HFFc6 (cell line): ENCODE measurements at regions not wholly inside any gene's neighbourhood (a gene's known extent, or its start where the extent isn't known, plus 50 kb on each side); places are given as distances from the start of the nearest gene placed in this dataset.

Experiments
- DNase-seq: peaks from one replicate; pipeline ENCODE4 v3.0.0-alpha.2; 2018
- H3K27ac Mint-ChIP-seq: 2 replicates; pipeline ENCODE4 v1.8.0; 2020; ENCODE audit warnings: mild to moderate bottlenecking, mixed read lengths
- H3K27me3 Mint-ChIP-seq: 2 replicates; pipeline ENCODE4 v1.8.0; 2021; ENCODE audit warnings: mild to moderate bottlenecking, moderate library complexity, mixed read lengths; ENCODE audit not compliant: insufficient read depth
- H3K36me3 Mint-ChIP-seq: 2 replicates; pipeline ENCODE4 v1.8.0; 2021; ENCODE audit warnings: low read depth, mixed read lengths
- H3K4me1 Mint-ChIP-seq: 2 replicates; pipeline ENCODE4 v1.8.0; 2020; ENCODE audit warnings: low read depth, mixed read lengths
- H3K4me3 Mint-ChIP-seq: 2 replicates; pipeline ENCODE4 v1.8.0; 2020; ENCODE audit warnings: mild to moderate bottlenecking, moderate library complexity, mixed read lengths
- H3K9me3 Mint-ChIP-seq: 2 replicates; pipeline ENCODE4 v1.8.0; 2020; ENCODE audit warnings: mild to moderate bottlenecking, mixed read lengths
- CTCF ChIP-seq: fragments of 200-600 bp; sonication (generic); IDR thresholded peaks from 2 replicates; pipeline ENCODE4 v1.5.0; 2021; ENCODE audit warnings: antibody characterized with exemption, mild to moderate bottlenecking

DNA sequence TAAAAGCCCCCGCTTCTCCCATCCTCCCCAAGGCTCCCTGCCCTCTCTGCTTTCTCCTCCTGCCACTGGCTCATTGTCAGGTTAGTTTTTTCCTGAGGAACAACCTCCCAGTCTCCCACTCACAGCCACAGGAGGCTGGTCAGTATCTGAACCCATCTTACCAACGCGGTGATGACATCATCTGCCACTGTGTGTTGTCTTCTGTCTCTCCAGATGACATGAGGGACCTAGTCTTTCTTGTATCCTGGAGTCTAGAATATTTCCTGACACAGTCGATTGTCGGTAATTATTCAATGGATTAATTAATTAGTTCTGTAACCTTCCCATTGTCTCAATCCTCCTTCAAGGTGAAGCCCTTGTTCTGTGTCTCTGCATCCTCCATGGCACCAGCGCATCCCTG lies 290.2 kb downstream of the GALR1 start:
- Mint-ChIP-seq H3K4me1 (no peaks in the 10 kb centered on the region), H3K4me3 (no peak overlapping the region), H3K9me3 (peaks cover 60% of the 10 kb centered on the region), H3K27ac (no peak overlapping the region), H3K36me3 (0 out of 2 replicates have a peak, but pooled peaks cover 5% of the 10 kb centered on the region), H3K27me3 (no peaks in the 10 kb centered on the region; the same call in 1 of the 2 replicates)
- TF ChIP-seq CTCF = no peak
- DNase-seq = no peak

GRCh38 chr18:77544792-77545191 lies 295.1 kb downstream of the GALR1 start:
- peaks cover 63% of the 10 kb centered on the region for H3K9me3 Mint-ChIP-seq
- H3K27me3 Mint-ChIP-seq = peaks cover 8% of the 10 kb centered on the region
- no peak for DNase-seq
- no peak for TF ChIP-seq CTCF
- no peak overlapping the region for H3K27ac Mint-ChIP-seq
- no peaks in the 10 kb centered on the region; the same call in 1 of the 2 replicates for H3K36me3 Mint-ChIP-seq
- H3K4me3 Mint-ChIP-seq = no peak overlapping the region
- H3K4me1 Mint-ChIP-seq = no peaks in the 10 kb centered on the region

- H3K9me3 Mint-ChIP-seq = peaks cover 67% of the 10 kb centered on the region
- DNase-seq = no peak
- H3K4me3 Mint-ChIP-seq = no peak overlapping the region
- no peaks in the 10 kb centered on the region for H3K4me1 Mint-ChIP-seq
- peaks cover 8% of the 10 kb centered on the region for H3K27me3 Mint-ChIP-seq
- TF ChIP-seq CTCF = no peak
- H3K36me3 Mint-ChIP-seq = no peaks in the 10 kb centered on the region; the same call in 1 of the 2 replicates
- H3K27ac Mint-ChIP-seq = no peak overlapping the region
These were observed 298.1 kb downstream of the GALR1 start for GRCh38 chr18:77547757-77548156.

- H3K27ac Mint-ChIP-seq = no peak overlapping the region
- no peak for DNase-seq
- H3K4me1 Mint-ChIP-seq = no peaks in the 10 kb centered on the region
- peaks cover 71% of the 10 kb centered on the region for H3K9me3 Mint-ChIP-seq
- H3K27me3 Mint-ChIP-seq = peaks cover 8% of the 10 kb centered on the region
- H3K36me3 Mint-ChIP-seq = no peaks in the 10 kb centered on the region; the same call in 1 of the 2 replicates
- no peak for TF ChIP-seq CTCF
- H3K4me3 Mint-ChIP-seq = no peak overlapping the region
These were observed 299.3 kb downstream of the GALR1 start for GRCh38 chr18:77548790-77549420.

- no peak overlapping the region for H3K27ac Mint-ChIP-seq
- no peaks in the 10 kb centered on the region; the same call in 1 of the 2 replicates for H3K36me3 Mint-ChIP-seq
- no peak overlapping the region for H3K4me3 Mint-ChIP-seq
- TF ChIP-seq CTCF = no peak
- H3K27me3 Mint-ChIP-seq = peaks cover 8% of the 10 kb centered on the region
- H3K9me3 Mint-ChIP-seq = peaks cover 69% of the 10 kb centered on the region
- DNase-seq = no peak
- H3K4me1 Mint-ChIP-seq = no peaks in the 10 kb centered on the region
These were observed 301.0 kb downstream of the GALR1 start for GRCh38 chr18:77550625-77551024.
